Endothelial cell of umbilical vein (primary cell): ENCODE measurements at regions not wholly inside any gene's neighbourhood (a gene's known extent, or its start where the extent isn't known, plus 50 kb on each side); places are given as distances from the start of the nearest gene placed in this dataset.

Source experiments
- BruUV-seq: library from RNA; stranded (reverse); fragments of 400-500 nt; replicated peaks from 2 replicates; lab custom pipeline; 2021; lab: Mats Ljungman, UMichigan
- CTCF ChIA-PET: fragments of 300-600, 350-600 bp; sonication (Branson Sonifier 250); formaldehyde crosslinking; loops from one replicate; lab custom pipeline; 2021; ENCODE audit warnings: antibody characterized with exemption, inconsistent platforms; lab: Charles Lee
- POLR2A ChIA-PET: fragments of 300-600, 350-600 bp; sonication (Branson Sonifier 250); formaldehyde crosslinking; loops from one replicate; lab custom pipeline; 2021; ENCODE audit warnings: antibody characterized with exemption, inconsistent platforms; lab: Charles Lee
- DNase-seq: peaks from one replicate; pipeline ENCODE4 v3.0.0-alpha.2; 2011; ENCODE audit warnings: low read depth, low spot score
- FAIRE-seq: peaks from 2 replicates; lab custom pipeline; 2011; peaks lifted over from hg19 to GRCh38; lab: Jason Lieb, UNC
- H2AFZ ChIP-seq: 2 replicates; pipeline ENCODE4 v1.6.0; 2012; ENCODE audit warnings: low read depth, low read length, control low read depth, inconsistent platforms
- H3K27ac ChIP-seq: 2 replicates; pipeline ENCODE4 v1.5.1; 2011; ENCODE audit warnings: low read depth, mild to moderate bottlenecking, control low read depth, low read length, moderate library complexity; ENCODE audit not compliant: insufficient read depth
- H3K27me3 ChIP-seq, 2 experiments: 2 replicates each; pipeline versions ENCODE4 v1.6.0 to v1.6.1; 2011; ENCODE audit warnings: low read length in 2 of 2, mixed read lengths in 1 of 2; ENCODE audit not compliant: control insufficient read depth in 2 of 2, insufficient read depth in 2 of 2
- H3K36me3 ChIP-seq, 2 experiments: 2 replicates in 1 of 2; 3 replicates in 1 of 2; pipeline ENCODE4 v1.5.1; 2011; ENCODE audit warnings: low read length in 2 of 2, mild to moderate bottlenecking in 1 of 2, moderate library complexity in 1 of 2; ENCODE audit not compliant: control insufficient read depth in 2 of 2, insufficient read depth in 2 of 2; ENCODE audit errors: extremely low read depth in 1 of 2
- H3K4me1 ChIP-seq: 3 replicates; pipeline ENCODE4 v1.5.1; 2011; ENCODE audit warnings: mild to moderate bottlenecking, low read length; ENCODE audit not compliant: control insufficient read depth, insufficient read depth; ENCODE audit errors: extremely low read depth
- H3K4me2 ChIP-seq: 2 replicates; pipeline ENCODE4 v1.6.1; 2011; ENCODE audit warnings: low read length, control low read depth, mixed read lengths; ENCODE audit not compliant: insufficient read depth
- H3K4me3 ChIP-seq, 3 experiments: fragments of 200-600 bp in 1 of 3; sonication (generic), shearing (Covaris generic) in 1 of 3; replicated peaks in 1 of 3; 2 replicates each; pipeline ENCODE4 v1.5.1; 2011 to 2016; ENCODE audit warnings: control low read depth in 3 of 3, low read length in 3 of 3, mild to moderate bottlenecking in 2 of 3, inconsistent platforms in 1 of 3, low read depth in 1 of 3, moderate library complexity in 1 of 3; ENCODE audit not compliant: insufficient read depth in 1 of 3
- H3K79me2 ChIP-seq: 2 replicates; pipeline ENCODE4 v1.6.0; 2012; ENCODE audit warnings: low read length, inconsistent platforms; ENCODE audit not compliant: control insufficient read depth, insufficient read depth
- H3K9ac ChIP-seq: replicated peaks from 2 replicates; pipeline ENCODE3; 2011; ENCODE audit warnings: low read length, control low read depth; ENCODE audit not compliant: insufficient read depth; ENCODE audit errors: extremely low read depth
- H3K9me1 ChIP-seq: replicated peaks from 3 replicates; pipeline ENCODE4 v1.6.0; 2011; ENCODE audit warnings: mild to moderate bottlenecking, low read length; ENCODE audit not compliant: control insufficient read depth, insufficient read depth; ENCODE audit errors: extremely low read depth
- H3K9me3 ChIP-seq: replicated peaks from 2 replicates; pipeline ENCODE4 v1.5.1; 2012; ENCODE audit warnings: low read length, inconsistent platforms; ENCODE audit not compliant: control insufficient read depth, insufficient read depth
- H4K20me1 ChIP-seq: replicated peaks from 2 replicates; pipeline ENCODE3; 2011; ENCODE audit warnings: mild to moderate bottlenecking, low read length; ENCODE audit not compliant: control insufficient read depth, insufficient read depth; ENCODE audit errors: extremely low read depth
- CTCF ChIP-seq, 2 donors: IDR thresholded peaks; 1 replicate in 1 of 2; 2 replicates in 1 of 2; pipeline ENCODE4 v1.5.1; 2011; ENCODE audit warnings: low read length in 2 of 2, mild to moderate bottlenecking in 2 of 2, moderate library complexity in 2 of 2, control low read depth in 1 of 2, inconsistent platforms in 1 of 2, low read depth in 1 of 2; ENCODE audit not compliant: insufficient read depth in 1 of 2; ENCODE audit errors: extremely low read depth in 1 of 2
- EZH2 ChIP-seq: IDR thresholded peaks from 2 replicates; pipeline ENCODE4 v1.6.1; 2012; ENCODE audit warnings: borderline replicate concordance, low read depth, mild to moderate bottlenecking, moderate library complexity, low read length, inconsistent platforms; ENCODE audit not compliant: severe bottlenecking
- FOS ChIP-seq: IDR thresholded peaks from 2 replicates; pipeline ENCODE4 v1.6.1; 2011; ENCODE audit warnings: mild to moderate bottlenecking, low read length, moderate library complexity, borderline replicate concordance; ENCODE audit not compliant: insufficient read depth
- JUN ChIP-seq: IDR thresholded peaks from 2 replicates; pipeline ENCODE4 v1.6.1; 2011; ENCODE audit warnings: borderline replicate concordance, low read depth; ENCODE audit not compliant: insufficient read length, insufficient read depth
- MYC ChIP-seq: IDR thresholded peaks from one replicate; pipeline ENCODE4 v1.6.1; 2011; ENCODE audit warnings: mild to moderate bottlenecking, low read depth, low read length
- POLR2AphosphoS5 ChIP-seq: IDR thresholded peaks from 2 replicates; pipeline ENCODE4 v1.6.1; 2012; ENCODE audit warnings: low read depth, mild to moderate bottlenecking, control low read depth, low read length, moderate library complexity; ENCODE audit not compliant: insufficient read depth
- dilution Hi-C: fragments of 300-500 bp; cut with MboI; formaldehyde crosslinking; loops from one replicate; pipeline ENCODE4 v1.15.0; 2019; ENCODE audit warnings: low sequenced_read_pairs; ENCODE audit not compliant: extremely low pct_ligation_motif_present
- intact Hi-C: fragments of 100-400 bp; cut with micrococcal nuclease; formaldehyde crosslinking; loops from one replicate; pipeline ENCODE4 v1.10.0; 2022

GRCh38 chr9:19703702-19704101, 85.1 kb downstream of the SLC24A2 start:
- CTCF ChIA-PET, result no interaction called here
- no peaks in the 10 kb centered on the region for H4K20me1 ChIP-seq

More at GRCh38 chr9:19703702-19704101, 85.1 kb downstream of the SLC24A2 start:
- Histone ChIP-seq H3K9me3 (no peaks in the 10 kb centered on the region), H3K4me3 (no peak overlapping the region), H3K27ac (no peak overlapping the region), H2AFZ (no peak overlapping the region), H3K27me3 (no peaks in the 10 kb centered on the region), H3K9me1 (no peaks in the 10 kb centered on the region), H3K36me3 (no peaks in the 10 kb centered on the region), H3K9ac (no peak overlapping the region), H3K4me2 (no peak overlapping the region), H3K4me1 (no peaks in the 10 kb centered on the region), H3K79me2 (no peaks in the 10 kb centered on the region)
- dilution Hi-C loops (no loop called here), intact Hi-C loops (no loop called here)
- POLR2A ChIA-PET, result no interaction called here
- no peak for DNase-seq
- TF ChIP-seq CTCF (IDR thresholded peaks at IDR 0.05; ENCODE audit: extremely low read depth in 1 of 2, insufficient read depth in 1 of 2, low read depth in 1 of 2, low read length in 2 of 2), result no peak
- TF ChIP-seq POLR2AphosphoS5, result no peak
- TF ChIP-seq FOS, result no peak
- no peak for TF ChIP-seq JUN
- no peak for TF ChIP-seq EZH2
- TF ChIP-seq MYC, result no peak
- no TSS peak for BruUV-seq
- FAIRE-seq, result no peak
